H1 (cell line): ENCODE measurements at regions not wholly inside any gene's neighbourhood (a gene's known extent, or its start where the extent isn't known, plus 50 kb on each side); places are given as distances from the start of the nearest gene placed in this dataset.

ENCODE experiments used
- CTCF ChIA-PET: fragments of 300-600 bp; sonication (Branson Sonifier 250); formaldehyde crosslinking; loops from one replicate; lab custom pipeline; 2021; ENCODE audit not compliant: partially characterized antibody; lab: Charles Lee
- POLR2A ChIA-PET: fragments of 300-600 bp; sonication (Branson Sonifier 250); formaldehyde crosslinking; loops from one replicate; lab custom pipeline; 2021; ENCODE audit warnings: inconsistent platforms; ENCODE audit not compliant: partially characterized antibody; lab: Charles Lee
- DNase-seq, 2 experiments: peaks; one replicate each; pipeline versions ENCODE4 v3.0.0 to v3.0.0-alpha.2; 2010 to 2022; ENCODE audit warnings: low spot score in 2 of 2, low read depth in 1 of 2, mixed read lengths in 1 of 2
- FAIRE-seq: peaks from 2 replicates; lab custom pipeline; 2011; peaks lifted over from hg19 to GRCh38; lab: Jason Lieb, UNC
- H2AFZ ChIP-seq: 2 replicates; pipeline ENCODE4 v1.8.1; 2012; ENCODE audit warnings: low read length, inconsistent platforms
- H2AK5ac ChIP-seq: 2 replicates; pipeline ENCODE4 v1.6.1; 2013; ENCODE audit warnings: low read depth, low read length
- H2BK120ac ChIP-seq: replicated peaks from 2 replicates; pipeline ENCODE3; 2013; ENCODE audit warnings: low read depth, low read length, inconsistent platforms
- H2BK12ac ChIP-seq: 2 replicates; pipeline ENCODE4 v1.6.1; 2013; ENCODE audit warnings: low read depth, low read length
- H2BK15ac ChIP-seq: 2 replicates; pipeline ENCODE4 v1.6.1; 2013; ENCODE audit warnings: low read length
- H2BK20ac ChIP-seq: 2 replicates; pipeline ENCODE4 v1.6.1; 2013; ENCODE audit warnings: low read length
- H2BK5ac ChIP-seq: 2 replicates; pipeline ENCODE4 v1.6.1; 2013; ENCODE audit warnings: low read depth, low read length
- H3K14ac ChIP-seq: 2 replicates; pipeline ENCODE4 v1.6.1; 2013; ENCODE audit warnings: inconsistent platforms; ENCODE audit not compliant: insufficient read length
- H3K18ac ChIP-seq: 2 replicates; pipeline ENCODE4 v1.6.1; 2013; ENCODE audit warnings: low read length; ENCODE audit errors: extremely low read depth
- H3K23ac ChIP-seq: 2 replicates; pipeline ENCODE4 v1.6.1; 2013; ENCODE audit warnings: inconsistent platforms; ENCODE audit not compliant: insufficient read length
- H3K23me2 ChIP-seq: 2 replicates; pipeline ENCODE4 v1.6.1; 2013; ENCODE audit warnings: low read depth, low read length
- H3K27ac ChIP-seq: 2 replicates; pipeline ENCODE4 v1.6.1; 2011; ENCODE audit warnings: low read depth, low read length, inconsistent platforms
- H3K27me3 ChIP-seq, 4 experiments: replicated peaks in 1 of 4; 1 replicate in 1 of 4; 2 replicates in 3 of 4; pipeline versions ENCODE4 v1.6.1 to v1.8.1; 2011 to 2013; ENCODE audit warnings: low read length in 3 of 4, mild to moderate bottlenecking in 3 of 4, inconsistent platforms in 2 of 4, mixed read lengths in 2 of 4, moderate library complexity in 1 of 4; ENCODE audit not compliant: control insufficient read depth in 3 of 4, insufficient read depth in 3 of 4; ENCODE audit errors: extremely low read depth in 1 of 4
- H3K36me3 ChIP-seq, 4 experiments: 2 replicates each; pipeline versions ENCODE4 v1.6.1 to v1.8.1; 2011 to 2013; ENCODE audit warnings: mild to moderate bottlenecking in 4 of 4, low read length in 3 of 4, moderate library complexity in 2 of 4, control low read depth in 1 of 4, inconsistent platforms in 1 of 4; ENCODE audit not compliant: insufficient read depth in 4 of 4, control insufficient read depth in 2 of 4
- H3K4ac ChIP-seq: replicated peaks from 2 replicates; pipeline ENCODE3; 2013; ENCODE audit warnings: low read length, low read depth, mixed read lengths, inconsistent platforms; ENCODE audit not compliant: insufficient read length
- H3K4me1 ChIP-seq, 4 experiments: replicated peaks in 1 of 4; 1 replicate in 1 of 4; 2 replicates in 3 of 4; pipeline versions ENCODE4 v1.6.1 to v1.8.1; 2011 to 2013; ENCODE audit warnings: low read length in 3 of 4, inconsistent platforms in 2 of 4, mixed read lengths in 1 of 4; ENCODE audit not compliant: insufficient read depth in 4 of 4, control insufficient read depth in 3 of 4
- H3K4me2 ChIP-seq, 2 experiments: 2 replicates each; pipeline versions ENCODE4 v1.6.1 to v1.8.1; 2011 to 2013; ENCODE audit warnings: low read depth in 2 of 2, low read length in 2 of 2, control low read depth in 1 of 2, inconsistent platforms in 1 of 2, mild to moderate bottlenecking in 1 of 2; ENCODE audit not compliant: insufficient read depth in 1 of 2
- H3K4me3 ChIP-seq, 4 experiments: fragments of 200-600, 300-600 bp in 1 of 4; sonication (generic), shearing (Covaris generic), sonication (Bioruptor Twin) in 1 of 4; 2 replicates each; pipeline versions ENCODE4 v1.5.1 to v1.8.1; 2011 to 2016; ENCODE audit warnings: low read length in 4 of 4, low read depth in 3 of 4, control low read depth in 2 of 4, inconsistent platforms in 2 of 4, mild to moderate bottlenecking in 2 of 4, mixed read lengths in 1 of 4, moderate library complexity in 1 of 4; ENCODE audit not compliant: insufficient read depth in 2 of 4; ENCODE audit errors: extremely low read depth in 1 of 4
- H3K56ac ChIP-seq: replicated peaks from 2 replicates; pipeline ENCODE3; 2013; ENCODE audit warnings: low read depth, mild to moderate bottlenecking, mixed read lengths, low read length, inconsistent platforms; ENCODE audit not compliant: insufficient read length
- H3K79me1 ChIP-seq: 2 replicates; pipeline ENCODE4 v1.6.1; 2013; ENCODE audit warnings: low read depth, low read length, control low read depth
- H3K79me2 ChIP-seq, 2 experiments: 2 replicates each; pipeline versions ENCODE4 v1.6.1 to v1.8.1; 2012 to 2013; ENCODE audit warnings: low read length in 2 of 2, mild to moderate bottlenecking in 2 of 2, inconsistent platforms in 1 of 2; ENCODE audit not compliant: insufficient read depth in 2 of 2, control insufficient read depth in 1 of 2
- H3K9ac ChIP-seq, 4 experiments: replicated peaks in 1 of 4; 1 replicate in 1 of 4; 2 replicates in 3 of 4; pipeline versions ENCODE4 v1.6.1 to v1.8.1; 2011 to 2013; ENCODE audit warnings: low read depth in 3 of 4, low read length in 3 of 4, control low read depth in 2 of 4, mild to moderate bottlenecking in 2 of 4, moderate library complexity in 2 of 4, inconsistent platforms in 1 of 4; ENCODE audit errors: extremely low read depth in 1 of 4
- H3K9me3 ChIP-seq, 2 experiments: 2 replicates each; pipeline versions ENCODE4 v1.6.1 to v1.8.1; 2012 to 2013; ENCODE audit warnings: mild to moderate bottlenecking in 2 of 2, moderate library complexity in 2 of 2, control low read depth in 1 of 2, inconsistent platforms in 1 of 2, low read depth in 1 of 2, low read length in 1 of 2, mixed read lengths in 1 of 2; ENCODE audit not compliant: insufficient read depth in 2 of 2
- H4K20me1 ChIP-seq, 2 experiments: replicated peaks in 1 of 2; 2 replicates each; pipeline versions ENCODE3 to v1.8.1; 2011 to 2013; ENCODE audit warnings: inconsistent platforms in 2 of 2, low read length in 2 of 2, mild to moderate bottlenecking in 1 of 2; ENCODE audit not compliant: insufficient read depth in 2 of 2, control insufficient read depth in 1 of 2
- H4K5ac ChIP-seq: 2 replicates; pipeline ENCODE4 v1.6.1; 2013; ENCODE audit warnings: low read length, low read depth, mixed read lengths, inconsistent platforms; ENCODE audit not compliant: insufficient read length
- H4K8ac ChIP-seq: 2 replicates; pipeline ENCODE4 v1.8.0; 2013; ENCODE audit warnings: mild to moderate bottlenecking, moderate library complexity, low read length, inconsistent platforms; ENCODE audit not compliant: insufficient read depth; ENCODE audit errors: extremely low read depth
- H4K91ac ChIP-seq: replicated peaks from 2 replicates; pipeline ENCODE3; 2013; ENCODE audit warnings: low read length, mixed read lengths, inconsistent platforms; ENCODE audit not compliant: insufficient read length
- CEBPB ChIP-seq: IDR thresholded peaks from 2 replicates; pipeline ENCODE4 v1.6.1; 2012; ENCODE audit warnings: low read depth, low read length
- CHD2 ChIP-seq: IDR thresholded peaks from 2 replicates; pipeline ENCODE4 v1.6.1; 2012; ENCODE audit warnings: low read length, improper control_type of control experiment
- E2F6 ChIP-seq: IDR thresholded peaks from 2 replicates; pipeline ENCODE4 v1.6.1; 2012; ENCODE audit warnings: inconsistent platforms
- FOSL1 ChIP-seq: IDR thresholded peaks from 2 replicates; pipeline ENCODE4 v1.6.1; 2011; ENCODE audit warnings: mild to moderate bottlenecking, low read depth, low read length, moderate library complexity; ENCODE audit not compliant: insufficient read depth
- GTF2F1 ChIP-seq: IDR thresholded peaks from 2 replicates; pipeline ENCODE4 v1.6.1; 2012; ENCODE audit warnings: low read depth, low read length, improper control_type of control experiment, borderline replicate concordance
- HDAC2 ChIP-seq, 2 experiments: fragments of 300-600 bp in 1 of 2; sonication (generic) in 1 of 2; IDR thresholded peaks; 2 replicates each; pipeline ENCODE4 v1.6.1; 2011 to 2012; ENCODE audit warnings: low read depth in 2 of 2, low read length in 2 of 2, mild to moderate bottlenecking in 2 of 2, moderate library complexity in 2 of 2, borderline replicate concordance in 1 of 2, inconsistent platforms in 1 of 2
- POU5F1 ChIP-seq: IDR thresholded peaks from 2 replicates; pipeline ENCODE4 v1.6.1; 2011; ENCODE audit warnings: low read depth, mild to moderate bottlenecking, low read length, moderate library complexity
- SP4 ChIP-seq: IDR thresholded peaks from 2 replicates; pipeline ENCODE4 v1.6.1; 2012; ENCODE audit warnings: low read length, inconsistent platforms
- TCF12 ChIP-seq: IDR thresholded peaks from 2 replicates; pipeline ENCODE4 v1.6.1; 2011; ENCODE audit warnings: low read depth, mild to moderate bottlenecking, low read length
- TEAD4 ChIP-seq: IDR thresholded peaks from 2 replicates; pipeline ENCODE4 v1.6.1; 2012; ENCODE audit warnings: low read depth, low read length, inconsistent platforms, mixed read lengths
- USF2 ChIP-seq: IDR thresholded peaks from 2 replicates; pipeline ENCODE4 v1.6.1; 2011; ENCODE audit warnings: low read length, improper control_type of control experiment
- WGBS, 2 experiments: shearing (Covaris generic) in 1 of 2; methylation state at CpG; one replicate each; pipeline versions ENCODE4 v1.1.6 to v1.1.7; 2013 to 2015; ENCODE audit warnings: low lambda C conversion rate in 2 of 2, mixed read lengths in 2 of 2, inconsistent platforms in 1 of 2, low coverage in 1 of 2, missing lambda C conversion rate in 1 of 2; ENCODE audit not compliant: insufficient replicate concordance in 2 of 2, insufficient coverage in 1 of 2, insufficient read length in 1 of 2; ENCODE audit errors: extremely low coverage in 1 of 2, missing lambda C conversion rate in 1 of 2; 5-methylcytosine and 5-hydroxymethylcytosine counted together

- FAIRE-seq: no peak
- no peak for TF ChIP-seq CEBPB
- no peak for TF ChIP-seq SP4
- no peak for TF ChIP-seq GTF2F1
- TF ChIP-seq POU5F1: no peak
- TF ChIP-seq HDAC2 (IDR thresholded peaks at IDR 0.05; ENCODE audit: borderline replicate concordance in 1 of 2, low read depth in 2 of 2, low read length in 2 of 2): no peak
- no peak for TF ChIP-seq CHD2
- no peak for TF ChIP-seq TCF12
- no peak for TF ChIP-seq USF2
- no peak for TF ChIP-seq FOSL1
- TF ChIP-seq E2F6: no peak
- no peak for TF ChIP-seq TEAD4
Observed at GRCh38 chr12:58009405-58010195, 68.2 kb downstream of the ATP23 start.

More at GRCh38 chr12:58009405-58010195, 68.2 kb downstream of the ATP23 start:
- H2BK12ac ChIP-seq: no peak overlapping the region
- no peaks in the 10 kb centered on the region for H3K79me1 ChIP-seq
- H3K4me1 ChIP-seq: no peaks in the 10 kb centered on the region
- H2BK120ac ChIP-seq: no peak overlapping the region
- H4K20me1 ChIP-seq: no peaks in the 10 kb centered on the region
- no peaks in the 10 kb centered on the region for H3K27me3 ChIP-seq
- no peak overlapping the region for H3K23ac ChIP-seq
- H4K91ac ChIP-seq: no peak overlapping the region
- no peak overlapping the region for H3K9ac ChIP-seq
- no peak overlapping the region for H3K18ac ChIP-seq
- H4K8ac ChIP-seq: no peak overlapping the region
- H3K56ac ChIP-seq: no peak overlapping the region
- no peaks in the 10 kb centered on the region for H3K79me2 ChIP-seq
- H4K5ac ChIP-seq: no peak overlapping the region
- no peak overlapping the region for H3K4me2 ChIP-seq
- no peak overlapping the region for H3K4ac ChIP-seq
- H2AFZ ChIP-seq: 0 out of 2 replicates have a peak overlapping the region, but pooled peaks have one; percentile 19
- WGBS, 2 experiments: 77% methylated on average over 2 of the region's 2 CpGs; no CpG with 5 or more reads in 1 of the 2 experiments
- H3K9me3 ChIP-seq: no peaks in the 10 kb centered on the region
- H3K23me2 ChIP-seq: no peaks in the 10 kb centered on the region
- no peaks in the 10 kb centered on the region for H3K36me3 ChIP-seq
- POLR2A ChIA-PET: no interaction called here
- no peak overlapping the region for H2BK5ac ChIP-seq
- H2BK20ac ChIP-seq: no peak overlapping the region
- H3K27ac ChIP-seq: no peak overlapping the region
- CTCF ChIA-PET: interaction anchor here (1.4 kb wide), 1 partner anchor 17 kb away, joined by 5 read pairs; no protein-coding TSS in a partner anchor
- DNase-seq: no peak
- no peak overlapping the region for H3K4me3 ChIP-seq
- H3K14ac ChIP-seq: no peak overlapping the region
- H2AK5ac ChIP-seq: no peak overlapping the region
- H2BK15ac ChIP-seq: no peak overlapping the region
